ENCODE measurements at regions not wholly inside any gene's neighbourhood (a gene's known extent, or its start where the extent isn't known, plus 50 kb on each side); places are given as distances from the start of the nearest gene placed in this dataset.
"Not testable (repeated sequence)": the region's sequence is repeated elsewhere in the genome, so short reads cannot be mapped to it uniquely, and the experiment has no call there.

- DNase-seq (ENCODE audit: extremely low read depth, low read depth): no peak
- no peak for TF ChIP-seq CTCF (IDR thresholded peaks at IDR 0.05; ENCODE audit: low read depth, low read length)
Measured at GRCh38 chr6:13865141-13865540, 50.8 kb upstream of the MCUR1 start.

- not testable (repeated sequence) for DNase-seq (ENCODE audit: extremely low read depth, low read depth)
Measured at GRCh38 chr6:13864669-13865068, 50.3 kb upstream of the MCUR1 start.
